ENCODE measurements at regions not wholly inside any gene's neighbourhood (a gene's known extent, or its start where the extent isn't known, plus 50 kb on each side); places are given as distances from the start of the nearest gene placed in this dataset.

GRCh38 chr13:73934215-73934641, 200.0 kb downstream of the KLF12 start:
- TF ChIP-seq CTCF (IDR thresholded peaks at IDR 0.05) (no peak), POLR2A (IDR thresholded peaks at IDR 0.05) (no peak), EP300 (IDR thresholded peaks at IDR 0.05) (no peak)

Measured in ovary (tissue), 3 donors.